ENCODE measurements at regions not wholly inside any gene's neighbourhood (a gene's known extent, or its start where the extent isn't known, plus 50 kb on each side); places are given as distances from the start of the nearest gene placed in this dataset.

- H3K14ac ChIP-seq (ENCODE audit: insufficient read depth, low read length), result no peak overlapping the region
- no peak overlapping the region for H3K4ac ChIP-seq (ENCODE audit: low read depth, low read length)
- Mint-ChIP-seq H3K4me3 (no peak overlapping the region), H3K27ac (no peak overlapping the region), H3K9me3 (peaks cover 6 to 8% of the 10 kb centered on the region in 2 experiments; a peak in 3 of 5 replicates), H3K4me1 (no peaks in the 10 kb centered on the region), H3K27me3 (ENCODE audit: low read depth) (peaks cover 1% of the 10 kb centered on the region; the same call in 1 of the 2 replicates), H3K36me3 (ENCODE audit: insufficient read depth in 1 of 3, low read depth in 3 of 3) (peaks cover 0 to 10% (median 1%) of the 10 kb centered on the region in 3 experiments; a peak in 1 of 7 replicates)
- no peak for TF ChIP-seq CTCF (conservative IDR thresholded peaks at IDR 0.05)
- no peak overlapping the region for H2AFZ ChIP-seq (ENCODE audit: low read length)
- no peak overlapping the region for H3T11ph ChIP-seq (ENCODE audit: low read length)
- H2BK15ac ChIP-seq (ENCODE audit: low read depth, low read length), result no peak overlapping the region
- H4K20me1 ChIP-seq (ENCODE audit: control insufficient read depth, insufficient read depth, insufficient read length), result no peaks in the 10 kb centered on the region
- DNase-seq, result no peak
- no peak overlapping the region for H4K91ac ChIP-seq (ENCODE audit: insufficient read length, low read depth, low read length)
- H3K23me2 ChIP-seq (ENCODE audit: insufficient read length, low read depth, low read length, poor library complexity, severe bottlenecking), result no peaks in the 10 kb centered on the region
- H3K27me3 ChIP-seq (ENCODE audit: insufficient read depth, low read length), result no peaks in the 10 kb centered on the region
- H2BK120ac ChIP-seq (ENCODE audit: low read depth, low read length, poor library complexity, severe bottlenecking), result no peak overlapping the region
- H2BK20ac ChIP-seq (ENCODE audit: low read depth, low read length, poor library complexity, severe bottlenecking), result no peak overlapping the region
- H3K79me1 ChIP-seq (ENCODE audit: insufficient read depth, low read depth, low read length, poor library complexity, severe bottlenecking), result no peaks in the 10 kb centered on the region
- H2AK5ac ChIP-seq (ENCODE audit: insufficient read length, low read length), result no peak overlapping the region
- WGBS (ENCODE audit: extremely low coverage, insufficient read length, low lambda C conversion rate), result no CpG with 5 or more reads among the region's 4 CpGs
- H2BK5ac ChIP-seq (ENCODE audit: insufficient read length, low read length), result no peak overlapping the region
- no peak overlapping the region for H3K56ac ChIP-seq (ENCODE audit: insufficient read length, low read depth, low read length)
- no peak overlapping the region for H3K23ac ChIP-seq (ENCODE audit: insufficient read length, low read depth, low read length)
- H4K8ac ChIP-seq (replicated peaks; ENCODE audit: insufficient read length, low read depth, low read length), result no peak overlapping the region
- no peak overlapping the region for H3K27ac ChIP-seq (ENCODE audit: insufficient read length, low read depth, low read length)
- no peak overlapping the region for H3K4me2 ChIP-seq (ENCODE audit: insufficient read depth, insufficient read length, low read length)
- no peaks in the 10 kb centered on the region for H3K4me1 ChIP-seq (ENCODE audit: insufficient read depth, low read length)
- no peak overlapping the region for H4K5ac ChIP-seq (ENCODE audit: insufficient read length, low read depth, low read length)
- H3K79me2 ChIP-seq (ENCODE audit: insufficient read depth, low read length), result no peaks in the 10 kb centered on the region
- no peak overlapping the region for H2BK12ac ChIP-seq (ENCODE audit: insufficient read length, low read depth, low read length)
- H3K18ac ChIP-seq (ENCODE audit: insufficient read length, low read depth, low read length), result no peak overlapping the region
- no peak overlapping the region for H3K9ac ChIP-seq (ENCODE audit: extremely low read depth, insufficient read length, low read length)
- no peaks in the 10 kb centered on the region for H3K9me3 ChIP-seq (ENCODE audit: control insufficient read depth, low read depth, low read length)
These were observed 172.1 kb upstream of the OLIG3 start for GRCh38 chr6:137666202-137666774.

Data from H9 (cell line).